ENCODE measurements at regions not wholly inside any gene's neighbourhood (a gene's known extent, or its start where the extent isn't known, plus 50 kb on each side); places are given as distances from the start of the nearest gene placed in this dataset.
"Not testable (repeated sequence)": the region's sequence is repeated elsewhere in the genome, so short reads cannot be mapped to it uniquely, and the experiment has no call there.

DNA sequence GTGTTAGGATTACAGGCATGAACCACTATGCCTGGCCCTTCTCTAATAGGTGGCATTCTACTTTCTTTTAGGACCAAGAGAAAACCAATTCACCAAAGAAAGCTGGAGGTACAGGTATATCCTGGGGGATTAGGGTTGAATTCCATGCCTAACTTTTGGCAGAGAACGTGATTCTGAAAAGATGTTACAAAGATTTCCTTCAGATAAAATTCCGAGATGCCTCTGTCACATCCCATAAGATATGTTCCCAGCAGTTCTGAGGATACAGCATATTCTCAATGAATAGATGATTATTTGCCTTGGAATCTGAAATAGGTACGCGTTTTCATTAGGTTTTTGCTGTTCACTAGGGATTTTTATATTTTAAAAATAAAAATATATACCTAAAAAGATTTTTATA lies 111.9 kb upstream of the KRAS start:
- Histone ChIP-seq H3K27ac (no peak overlapping the region), H3K9me3 (ENCODE audit: insufficient read depth, low read depth) (no peaks in the 10 kb centered on the region), H3K4me1 (replicated peaks; ENCODE audit: insufficient read depth) (no peaks in the 10 kb centered on the region), H3K36me3 (ENCODE audit: low read depth) (no peaks in the 10 kb centered on the region), H3K27me3 (ENCODE audit: insufficient read depth, low read depth) (no peaks in the 10 kb centered on the region), H3K9me2 (ENCODE audit: insufficient read depth) (no peaks in the 10 kb centered on the region), H4K20me1 (ENCODE audit: insufficient read depth) (no peaks in the 10 kb centered on the region), H3K4me2 (no peak overlapping the region), H3K79me2 (ENCODE audit: low read depth) (no peaks in the 10 kb centered on the region), H3F3A (ENCODE audit: insufficient read depth, low read depth) (no peaks in the 10 kb centered on the region), H3K4me3 (no peak overlapping the region), H2AFZ (no peak overlapping the region)
- DNase-seq = no peak
- intact Hi-C loops (cut with micrococcal nuclease; ENCODE audit: unreplicated experiment) = no loop called here
- CTCF ChIA-PET = no interaction called here
- no TSS peak for BruUV-seq (replicated peaks)
- TF ChIP-seq EZH2 (IDR thresholded peaks at IDR 0.05; ENCODE audit: low read depth) = no peak
- TF ChIP-seq, protein P1, sequence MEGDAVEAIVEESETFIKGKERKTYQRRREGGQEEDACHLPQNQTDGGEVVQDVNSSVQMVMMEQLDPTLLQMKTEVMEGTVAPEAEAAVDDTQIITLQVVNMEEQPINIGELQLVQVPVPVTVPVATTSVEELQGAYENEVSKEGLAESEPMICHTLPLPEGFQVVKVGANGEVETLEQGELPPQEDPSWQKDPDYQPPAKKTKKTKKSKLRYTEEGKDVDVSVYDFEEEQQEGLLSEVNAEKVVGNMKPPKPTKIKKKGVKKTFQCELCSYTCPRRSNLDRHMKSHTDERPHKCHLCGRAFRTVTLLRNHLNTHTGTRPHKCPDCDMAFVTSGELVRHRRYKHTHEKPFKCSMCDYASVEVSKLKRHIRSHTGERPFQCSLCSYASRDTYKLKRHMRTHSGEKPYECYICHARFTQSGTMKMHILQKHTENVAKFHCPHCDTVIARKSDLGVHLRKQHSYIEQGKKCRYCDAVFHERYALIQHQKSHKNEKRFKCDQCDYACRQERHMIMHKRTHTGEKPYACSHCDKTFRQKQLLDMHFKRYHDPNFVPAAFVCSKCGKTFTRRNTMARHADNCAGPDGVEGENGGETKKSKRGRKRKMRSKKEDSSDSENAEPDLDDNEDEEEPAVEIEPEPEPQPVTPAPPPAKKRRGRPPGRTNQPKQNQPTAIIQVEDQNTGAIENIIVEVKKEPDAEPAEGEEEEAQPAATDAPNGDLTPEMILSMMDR (conservative IDR thresholded peaks at IDR 0.05) = no peak
- POLR2A ChIA-PET (ENCODE audit: unreplicated experiment) = no interaction called here

DNA sequence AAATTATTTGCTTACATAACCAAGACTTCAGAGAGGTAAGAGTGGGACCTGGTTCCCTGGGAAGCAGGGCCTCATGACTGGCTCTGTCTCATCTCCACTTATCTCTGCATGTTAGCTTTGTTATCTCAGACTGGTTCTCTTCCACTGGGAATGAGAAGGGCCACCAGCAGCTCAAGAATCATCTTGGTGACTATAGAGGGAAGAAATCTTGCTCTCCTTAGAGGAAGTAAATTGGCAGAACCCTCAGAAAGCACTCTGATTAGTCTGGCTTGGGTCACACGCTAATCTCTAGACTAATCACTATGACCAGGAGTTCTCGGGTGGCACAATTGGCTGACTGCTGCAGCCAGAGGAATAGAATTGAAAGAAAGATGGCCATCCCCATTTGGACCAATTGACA lies 110.8 kb upstream of the KRAS start:
- Histone ChIP-seq H3F3A (ENCODE audit: insufficient read depth, low read depth) (no peaks in the 10 kb centered on the region), H2AFZ (no peak overlapping the region), H3K79me2 (ENCODE audit: low read depth) (no peaks in the 10 kb centered on the region), H3K27me3 (ENCODE audit: insufficient read depth, low read depth) (no peaks in the 10 kb centered on the region), H4K20me1 (ENCODE audit: insufficient read depth) (no peaks in the 10 kb centered on the region), H3K4me2 (no peak overlapping the region), H3K9me3 (ENCODE audit: insufficient read depth, low read depth) (no peaks in the 10 kb centered on the region), H3K27ac (no peak overlapping the region), H3K36me3 (ENCODE audit: low read depth) (no peaks in the 10 kb centered on the region), H3K4me1 (replicated peaks; ENCODE audit: insufficient read depth) (no peaks in the 10 kb centered on the region), H3K4me3 (no peak overlapping the region), H3K9me2 (ENCODE audit: insufficient read depth) (no peaks in the 10 kb centered on the region)
- CTCF ChIA-PET = no interaction called here
- DNase-seq = no peak
- POLR2A ChIA-PET (ENCODE audit: unreplicated experiment) = no interaction called here
- intact Hi-C loops (cut with micrococcal nuclease; ENCODE audit: unreplicated experiment) = no loop called here
- TF ChIP-seq, protein P1 (conservative IDR thresholded peaks at IDR 0.05) = no peak
- no peak for TF ChIP-seq EZH2 (IDR thresholded peaks at IDR 0.05; ENCODE audit: low read depth)
- BruUV-seq (replicated peaks) = no TSS peak

DNA sequence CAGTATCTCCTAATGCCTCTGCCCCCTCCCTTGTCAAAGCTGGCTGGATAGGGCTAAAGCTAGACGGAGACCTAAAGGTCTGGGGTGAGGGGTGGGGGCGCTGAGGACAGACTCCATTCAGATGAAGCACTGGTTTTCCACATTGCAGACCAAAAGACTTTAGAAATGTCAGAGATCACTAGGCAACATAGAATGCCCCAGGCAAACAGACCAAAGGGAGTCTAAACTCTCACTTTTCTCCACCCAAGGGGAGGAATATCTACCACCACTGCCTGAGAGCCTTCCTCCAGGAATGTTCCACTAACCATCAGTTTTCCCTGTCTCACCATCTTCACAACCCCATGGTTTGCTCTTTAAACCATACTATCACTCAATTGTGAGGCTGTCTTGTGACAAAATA lies 106.9 kb upstream of the KRAS start:
- Histone ChIP-seq H2AFZ (no peak overlapping the region), H3K36me3 (ENCODE audit: low read depth) (no peaks in the 10 kb centered on the region)
- no peak for TF ChIP-seq EZH2 (IDR thresholded peaks at IDR 0.05; ENCODE audit: low read depth)
- TF ChIP-seq, protein P1 (conservative IDR thresholded peaks at IDR 0.05) = no peak

DNA sequence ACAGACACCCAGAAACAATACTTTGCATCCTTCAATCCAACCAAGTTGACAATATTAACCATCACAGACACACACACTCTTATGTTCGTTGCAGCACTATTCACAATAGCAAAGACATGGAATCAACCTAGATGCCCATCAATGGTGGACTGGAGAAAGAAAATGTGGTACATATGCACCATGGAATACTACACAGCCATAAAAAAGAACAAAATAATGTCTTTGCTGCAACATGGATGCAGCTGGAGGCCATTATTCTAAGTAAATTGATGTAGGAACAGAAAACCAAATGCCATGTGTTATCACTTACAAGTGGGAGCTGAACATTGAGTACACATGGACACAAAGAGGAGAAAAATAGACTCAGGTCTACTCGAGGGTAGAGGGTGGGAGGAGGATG lies 102.2 kb upstream of the KRAS start:
- not testable (repeated sequence) for BruUV-seq (replicated peaks)

More for the DNA sequence above, 106.9 kb upstream of the KRAS start:
- DNase-seq = no peak
- POLR2A ChIA-PET (ENCODE audit: unreplicated experiment) = no interaction called here
- H3K4me2 ChIP-seq = no peak overlapping the region
- no peaks in the 10 kb centered on the region; the same call in 1 of the 2 replicates for H3K9me2 ChIP-seq (ENCODE audit: insufficient read depth)
- H3K79me2 ChIP-seq (ENCODE audit: low read depth) = no peaks in the 10 kb centered on the region
- no peaks in the 10 kb centered on the region for H3K9me3 ChIP-seq (ENCODE audit: insufficient read depth, low read depth)
- H3K27me3 ChIP-seq (ENCODE audit: insufficient read depth, low read depth) = no peaks in the 10 kb centered on the region
- no peaks in the 10 kb centered on the region for H4K20me1 ChIP-seq (ENCODE audit: insufficient read depth)
- H3K4me1 ChIP-seq (replicated peaks; ENCODE audit: insufficient read depth) = no peaks in the 10 kb centered on the region; the same call in 1 of the 2 replicates
- no peak overlapping the region for H3K4me3 ChIP-seq
- no TSS peak for BruUV-seq (replicated peaks)
- H3F3A ChIP-seq (ENCODE audit: insufficient read depth, low read depth) = no peaks in the 10 kb centered on the region
- intact Hi-C loops (cut with micrococcal nuclease; ENCODE audit: unreplicated experiment) = no loop called here
- CTCF ChIA-PET = no interaction called here
- no peak overlapping the region for H3K27ac ChIP-seq

More for the DNA sequence above, 102.2 kb upstream of the KRAS start:
- CTCF ChIA-PET; POLR2A ChIA-PET (ENCODE audit: unreplicated experiment); DNase-seq; H3K4me2 ChIP-seq; H3K36me3 ChIP-seq (ENCODE audit: low read depth); H3K9me3 ChIP-seq (ENCODE audit: insufficient read depth, low read depth); H3K27me3 ChIP-seq (ENCODE audit: insufficient read depth, low read depth); H4K20me1 ChIP-seq (ENCODE audit: insufficient read depth); H2AFZ ChIP-seq; H3K9me2 ChIP-seq (ENCODE audit: insufficient read depth); H3F3A ChIP-seq (ENCODE audit: insufficient read depth, low read depth); H3K79me2 ChIP-seq (ENCODE audit: low read depth); H3K27ac ChIP-seq; H3K4me3 ChIP-seq; intact Hi-C loops (cut with micrococcal nuclease; ENCODE audit: unreplicated experiment): not testable (repeated sequence)
- peaks cover 14% of the 10 kb centered on the region for H3K4me1 ChIP-seq (replicated peaks; ENCODE audit: insufficient read depth)

All from PC-9 (cell line).